ENCODE measurements at regions not wholly inside any gene's neighbourhood (a gene's known extent, or its start where the extent isn't known, plus 50 kb on each side); places are given as distances from the start of the nearest gene placed in this dataset.

- no peaks in the 10 kb centered on the region for H3K9me1 ChIP-seq (ENCODE audit: control insufficient read depth, extremely low read depth, insufficient read depth, low read length)
- no peaks in the 10 kb centered on the region for H4K20me1 ChIP-seq (ENCODE audit: control insufficient read depth, extremely low read depth, insufficient read depth, low read length)
- DNase-seq (ENCODE audit: low read depth, low spot score) (no peak), FAIRE-seq (no peak)
- H3K9ac ChIP-seq (ENCODE audit: control insufficient read depth, extremely low read depth, insufficient read depth, low read length): no peak overlapping the region
- H3K36me3 ChIP-seq (ENCODE audit: control insufficient read depth in 2 of 2, extremely low read depth in 1 of 2, insufficient read depth in 2 of 2, low read length in 2 of 2): no peaks in the 10 kb centered on the region
- H3K9me3 ChIP-seq (ENCODE audit: control insufficient read depth, low read depth, low read length): no peaks in the 10 kb centered on the region
- dilution Hi-C loops (cut with MboI; ENCODE audit: extremely low pct_ligation_motif_present, low sequenced_read_pairs): no loop called here
- H2AFZ ChIP-seq (ENCODE audit: control insufficient read depth, low read length): no peak overlapping the region
- H3K27ac ChIP-seq (ENCODE audit: control insufficient read depth, insufficient read depth, low read length): no peak overlapping the region
- H3K79me2 ChIP-seq (ENCODE audit: control insufficient read depth, insufficient read depth, low read length): no peaks in the 10 kb centered on the region
- TF ChIP-seq EZH2 (IDR thresholded peaks at IDR 0.05; ENCODE audit: low read length): no peak
- TF ChIP-seq CTCF (optimal IDR thresholded peaks at IDR 0.05 in 1 of 3, IDR thresholded peaks at IDR 0.05 in 1 of 3, conservative IDR thresholded peaks at IDR 0.05 in 1 of 3; ENCODE audit: extremely low read depth in 1 of 3, insufficient read depth in 2 of 3, low read length in 3 of 3): no peak
- H3K4me3 ChIP-seq (ENCODE audit: control insufficient read depth in 2 of 3, extremely low read depth in 1 of 3, insufficient read depth in 2 of 3, low read depth in 1 of 3, low read length in 3 of 3): no peak overlapping the region
- H3K4me1 ChIP-seq (ENCODE audit: control insufficient read depth, extremely low read depth, insufficient read depth, low read length): no peaks in the 10 kb centered on the region
- no peaks in the 10 kb centered on the region for H3K27me3 ChIP-seq (ENCODE audit: control insufficient read depth, extremely low read depth, insufficient read depth, low read length)
- no peak overlapping the region for H3K4me2 ChIP-seq (ENCODE audit: control insufficient read depth, extremely low read depth, insufficient read depth, low read depth, low read length)
These were observed 71.8 kb upstream of the RAB12 start for GRCh38 chr18:8537400-8537799.

GRCh38 chr18:8538935-8539334 is 70.3 kb upstream of the RAB12 start:
- dilution Hi-C loops (cut with MboI; ENCODE audit: extremely low pct_ligation_motif_present, low sequenced_read_pairs): no loop called here
- H3K4me3 ChIP-seq (ENCODE audit: control insufficient read depth in 2 of 3, extremely low read depth in 1 of 3, insufficient read depth in 2 of 3, low read depth in 1 of 3, low read length in 3 of 3): no peak overlapping the region
- DNase-seq (ENCODE audit: low read depth, low spot score): no peak
- no peak overlapping the region for H3K4me2 ChIP-seq (ENCODE audit: control insufficient read depth, extremely low read depth, insufficient read depth, low read depth, low read length)
- no peaks in the 10 kb centered on the region for H4K20me1 ChIP-seq (ENCODE audit: control insufficient read depth, extremely low read depth, insufficient read depth, low read length)
- H3K9me3 ChIP-seq (ENCODE audit: control insufficient read depth, low read depth, low read length): no peaks in the 10 kb centered on the region
- no peaks in the 10 kb centered on the region for H3K36me3 ChIP-seq (ENCODE audit: control insufficient read depth in 2 of 2, extremely low read depth in 1 of 2, insufficient read depth in 2 of 2, low read length in 2 of 2)
- H3K4me1 ChIP-seq (ENCODE audit: control insufficient read depth, extremely low read depth, insufficient read depth, low read length): no peaks in the 10 kb centered on the region
- TF ChIP-seq EZH2 (IDR thresholded peaks at IDR 0.05; ENCODE audit: low read length) (no peak), CTCF (optimal IDR thresholded peaks at IDR 0.05 in 1 of 3, IDR thresholded peaks at IDR 0.05 in 1 of 3, conservative IDR thresholded peaks at IDR 0.05 in 1 of 3; ENCODE audit: extremely low read depth in 1 of 3, insufficient read depth in 2 of 3, low read length in 3 of 3) (no peak)
- no peak overlapping the region for H2AFZ ChIP-seq (ENCODE audit: control insufficient read depth, low read length)
- no peak overlapping the region for H3K27ac ChIP-seq (ENCODE audit: control insufficient read depth, insufficient read depth, low read length)
- H3K27me3 ChIP-seq (ENCODE audit: control insufficient read depth, extremely low read depth, insufficient read depth, low read length): no peaks in the 10 kb centered on the region
- H3K79me2 ChIP-seq (ENCODE audit: control insufficient read depth, insufficient read depth, low read length): no peaks in the 10 kb centered on the region
- no peak overlapping the region for H3K9ac ChIP-seq (ENCODE audit: control insufficient read depth, extremely low read depth, insufficient read depth, low read length)
- H3K9me1 ChIP-seq (ENCODE audit: control insufficient read depth, extremely low read depth, insufficient read depth, low read length): no peaks in the 10 kb centered on the region
- FAIRE-seq: no peak

Data from keratinocyte (primary cell).